LNCAP (cell line): ENCODE measurements at regions not wholly inside any gene's neighbourhood (a gene's known extent, or its start where the extent isn't known, plus 50 kb on each side); places are given as distances from the start of the nearest gene placed in this dataset.

Experiments
- CTCF ChIP-seq: fragments of 450-650 bp; IDR thresholded peaks from 2 replicates; pipeline ENCODE4 v1.5.1; 2017; ENCODE audit warnings: mild to moderate bottlenecking

GRCh38 chr12:127599436-127599835 lies 667.5 kb upstream of the TMEM132C start:
- no peak for TF ChIP-seq CTCF

GRCh38 chr12:127600211-127600610 lies 666.8 kb upstream of the TMEM132C start:
- no peak for TF ChIP-seq CTCF

GRCh38 chr12:127606476-127607015 lies 660.4 kb upstream of the TMEM132C start:
- TF ChIP-seq CTCF = no peak

- no peak for TF ChIP-seq CTCF
Measured at GRCh38 chr12:127607146-127607725, 659.7 kb upstream of the TMEM132C start.

- TF ChIP-seq CTCF = no peak
Measured at GRCh38 chr12:127613056-127613455, 653.9 kb upstream of the TMEM132C start.

- TF ChIP-seq CTCF = no peak
Measured at GRCh38 chr12:127619869-127620734, 646.9 kb upstream of the TMEM132C start.

- TF ChIP-seq CTCF = no peak
Measured at GRCh38 chr12:127620735-127621355, 646.1 kb upstream of the TMEM132C start.
